SH-SY5Y (cell line): ENCODE measurements at regions not wholly inside any gene's neighbourhood (a gene's known extent, or its start where the extent isn't known, plus 50 kb on each side); places are given as distances from the start of the nearest gene placed in this dataset.

Experiments used
- GATA2 ChIP-seq: IDR thresholded peaks from 2 replicates; pipeline ENCODE4 v1.6.1; 2011; ENCODE audit warnings: mild to moderate bottlenecking, low read depth, low read length
- GATA3 ChIP-seq: IDR thresholded peaks from 2 replicates; pipeline ENCODE4 v1.6.1; 2011; ENCODE audit warnings: low read depth, mild to moderate bottlenecking, low read length, moderate library complexity

GRCh38 chr7:47647181-47647917 lies 65.4 kb upstream of the TNS3 start:
- TF ChIP-seq GATA3 (no peak), GATA2 (no peak)
